Activated T-helper 1 cell treated with Interleukin-2 at 50 U/mL for 16 hours (primary cell): ENCODE measurements at regions not wholly inside any gene's neighbourhood (a gene's known extent, or its start where the extent isn't known, plus 50 kb on each side); places are given as distances from the start of the nearest gene placed in this dataset.
"Not testable (repeated sequence)": the region's sequence is repeated elsewhere in the genome, so short reads cannot be mapped to it uniquely, and the experiment has no call there.

Experiments
- DNase-seq: peaks from one replicate; pipeline ENCODE4 v3.0.0-alpha.2; 2020; ENCODE audit warnings: low read depth

GRCh38 chr12:68387338-68387737, 55.2 kb upstream of the MDM1 start:
- DNase-seq = no peak

- DNase-seq = no peak
Observed at GRCh38 chr12:68389305-68389704, 57.1 kb upstream of the MDM1 start.

- no peak for DNase-seq
Observed at GRCh38 chr12:68391937-68392336, 59.8 kb upstream of the MDM1 start.

- DNase-seq = no peak
Observed at GRCh38 chr12:68392376-68392775, 60.2 kb upstream of the MDM1 start.

GRCh38 chr12:68393417-68393816, 61.3 kb upstream of the MDM1 start:
- no peak for DNase-seq

GRCh38 chr12:68397566-68398158, 65.5 kb upstream of the MDM1 start:
- no peak for DNase-seq

GRCh38 chr12:68398689-68399088, 66.5 kb upstream of the MDM1 start:
- not testable (repeated sequence) for DNase-seq

- no peak for DNase-seq
Observed at GRCh38 chr12:68400226-68400829, 68.2 kb upstream of the MDM1 start.

- no peak for DNase-seq
Observed at GRCh38 chr12:68402422-68402821, 70.3 kb upstream of the MDM1 start.

- no peak for DNase-seq
Observed at GRCh38 chr12:68403296-68403695, 71.1 kb upstream of the MDM1 start.

- DNase-seq = no peak
Observed at GRCh38 chr12:68403711-68404110, 71.5 kb upstream of the MDM1 start.

- DNase-seq = no peak
Observed at GRCh38 chr12:68405343-68405781, 73.2 kb upstream of the MDM1 start.

GRCh38 chr12:68406134-68406576, 74.0 kb upstream of the MDM1 start:
- DNase-seq = no peak

GRCh38 chr12:68406911-68407310, 74.7 kb upstream of the MDM1 start:
- DNase-seq = no peak

- DNase-seq = no peak
Observed at GRCh38 chr12:68410018-68410660, 78.0 kb upstream of the MDM1 start.

GRCh38 chr12:68411371-68411770, 79.2 kb upstream of the MDM1 start:
- no peak for DNase-seq

- DNase-seq = no peak
Observed at GRCh38 chr12:68414988-68415387, 82.8 kb upstream of the MDM1 start.

- no peak for DNase-seq
Observed at GRCh38 chr12:68416350-68416749, 84.2 kb upstream of the MDM1 start.

- no peak for DNase-seq
Observed at GRCh38 chr12:68416826-68417225, 84.7 kb upstream of the MDM1 start.

GRCh38 chr12:68418137-68418460, 85.9 kb upstream of the MDM1 start:
- DNase-seq = no peak

GRCh38 chr12:68420225-68421010, 88.3 kb upstream of the MDM1 start:
- DNase-seq = no peak

GRCh38 chr12:68422159-68422558, 90.0 kb upstream of the MDM1 start:
- no peak for DNase-seq
